Activated naive CD8-positive, alpha-beta T cell treated with anti-CD3 and anti-CD28 coated beads, Interleukin-2, amount 10 ng/mL, durations not matched to agents 7 days and 5 days (primary cell): ENCODE measurements at regions not wholly inside any gene's neighbourhood (a gene's known extent, or its start where the extent isn't known, plus 50 kb on each side); places are given as distances from the start of the nearest gene placed in this dataset.
A peak's percentile ranks its signal among the peaks of the same experiment; 100 is the strongest.
"Not testable (repeated sequence)": the region's sequence is repeated elsewhere in the genome, so short reads cannot be mapped to it uniquely, and the experiment has no call there.

Experiments used
- ATAC-seq: fragments of 150-1000 bp; cut with Tn5 transposase; one replicate; pipeline ENCODE4 v1.10.0; 2021; ENCODE audit warnings: low read depth, moderate library complexity
- POLR2A ChIA-PET: fragments of 350-600 bp; sonication (Branson Sonifier 250); formaldehyde crosslinking; loops from one replicate; lab custom pipeline; 2021; ENCODE audit warnings: antibody characterized with exemption; lab: Charles Lee
- DNase-seq: peaks from one replicate; pipeline ENCODE4 v3.0.0; 2021
- H3K27ac Mint-ChIP-seq: one replicate; pipeline ENCODE4 v1.8.0; 2022; ENCODE audit warnings: mild to moderate bottlenecking, mixed read lengths
- H3K27me3 Mint-ChIP-seq: one replicate; pipeline ENCODE4 v1.8.0; 2022; ENCODE audit warnings: mild to moderate bottlenecking, moderate library complexity, mixed read lengths
- H3K36me3 Mint-ChIP-seq: one replicate; pipeline ENCODE4 v1.8.0; 2021; ENCODE audit warnings: mild to moderate bottlenecking, mixed read lengths
- H3K4me1 Mint-ChIP-seq: one replicate; pipeline ENCODE4 v1.8.0; 2021; ENCODE audit warnings: mixed read lengths
- H3K4me3 Mint-ChIP-seq: one replicate; pipeline ENCODE4 v1.8.0; 2022; ENCODE audit warnings: mild to moderate bottlenecking, moderate library complexity, mixed read lengths
- H3K9me3 Mint-ChIP-seq: one replicate; pipeline ENCODE4 v1.8.0; 2021; ENCODE audit warnings: mixed read lengths

DNA sequence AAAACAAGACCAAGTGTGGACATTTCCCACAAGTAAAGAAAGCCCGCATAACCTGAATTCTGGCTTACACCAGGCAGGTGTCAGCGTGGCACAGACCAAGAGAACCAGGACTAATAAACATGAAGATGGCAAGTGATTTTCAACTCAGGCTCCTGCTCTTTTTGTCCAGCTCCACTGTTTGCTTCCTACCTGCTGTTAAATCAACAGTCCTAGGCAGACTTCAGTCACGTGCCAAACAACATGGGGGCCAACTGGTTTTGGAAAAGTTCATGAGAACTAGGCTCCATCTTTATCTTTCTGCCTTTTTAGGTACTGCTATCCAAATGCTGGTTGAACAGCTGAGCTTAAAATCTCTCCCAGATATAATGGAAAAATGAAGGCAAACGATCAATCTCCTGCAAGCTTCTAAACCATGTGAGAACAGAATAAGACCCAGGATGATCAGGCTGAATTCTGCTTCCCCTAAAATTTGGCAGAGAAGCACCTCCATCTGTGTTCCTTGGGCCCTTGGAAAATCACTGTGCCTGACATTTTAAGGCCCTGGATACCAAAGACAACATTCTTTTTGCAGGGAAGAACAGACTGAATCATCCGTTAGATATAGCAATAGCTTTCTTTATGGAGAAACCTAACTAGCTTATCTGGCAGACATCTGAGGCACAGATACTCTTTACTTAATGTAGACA lies 215.6 kb upstream of the USP15 start:
- Mint-ChIP-seq H3K9me3 (no peaks in the 10 kb centered on the region), H3K4me1 (no peaks in the 10 kb centered on the region), H3K36me3 (no peaks in the 10 kb centered on the region), H3K4me3 (no peak overlapping the region), H3K27ac (no peak overlapping the region), H3K27me3 (no peaks in the 10 kb centered on the region)
- no peak for DNase-seq
- POLR2A ChIA-PET = no interaction called here
- ATAC-seq = no peak

DNA sequence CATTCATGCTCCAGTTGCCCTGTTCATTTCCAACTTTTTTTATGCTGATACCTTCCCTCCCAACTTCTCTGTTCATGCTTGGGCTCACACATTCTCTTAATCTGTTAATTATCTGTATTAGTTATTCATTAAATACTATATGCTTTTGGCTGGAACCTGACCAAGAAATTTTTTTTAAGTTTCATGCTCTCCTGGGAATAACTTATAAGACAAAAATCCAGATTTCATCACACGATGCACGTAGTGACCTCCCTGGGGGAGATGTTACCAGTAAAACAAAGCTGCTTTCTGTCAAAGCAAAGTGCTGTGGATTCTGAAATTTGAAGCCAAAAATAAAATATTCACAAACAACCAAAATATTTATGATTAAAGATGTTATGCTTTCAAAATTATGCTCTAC lies 215.0 kb upstream of the USP15 start:
- Mint-ChIP-seq H3K4me3 (no peak overlapping the region), H3K9me3 (no peaks in the 10 kb centered on the region), H3K27me3 (no peaks in the 10 kb centered on the region), H3K4me1 (no peaks in the 10 kb centered on the region), H3K36me3 (no peaks in the 10 kb centered on the region), H3K27ac (no peak overlapping the region)
- ATAC-seq = no peak
- POLR2A ChIA-PET = no interaction called here
- no peak for DNase-seq

DNA sequence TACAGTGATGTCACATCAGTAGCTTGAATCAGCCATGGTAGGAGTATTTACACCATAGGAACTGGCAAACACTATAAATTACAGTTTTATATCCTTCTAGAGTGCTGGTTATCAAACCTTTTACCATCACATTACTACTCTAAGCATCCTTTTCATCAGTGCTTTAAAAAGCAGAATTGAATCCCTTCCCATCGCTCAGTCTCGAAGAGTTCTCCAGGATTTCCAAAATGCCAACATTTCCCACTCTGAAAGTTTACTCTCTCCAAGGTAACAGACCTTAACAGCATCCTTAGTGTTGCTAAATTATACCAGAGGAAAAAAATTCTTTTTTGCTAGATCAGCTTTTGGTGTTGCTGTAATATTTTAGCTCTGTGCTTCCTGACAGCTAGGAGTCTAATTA lies 209.4 kb upstream of the USP15 start:
- POLR2A ChIA-PET = no interaction called here
- H3K27me3 Mint-ChIP-seq = no peaks in the 10 kb centered on the region
- no peak for DNase-seq
- no peak for ATAC-seq
- no peaks in the 10 kb centered on the region for H3K36me3 Mint-ChIP-seq
- H3K4me3 Mint-ChIP-seq = no peak overlapping the region
- H3K4me1 Mint-ChIP-seq = no peaks in the 10 kb centered on the region
- H3K27ac Mint-ChIP-seq = no peak overlapping the region
- H3K9me3 Mint-ChIP-seq = no peaks in the 10 kb centered on the region

DNA sequence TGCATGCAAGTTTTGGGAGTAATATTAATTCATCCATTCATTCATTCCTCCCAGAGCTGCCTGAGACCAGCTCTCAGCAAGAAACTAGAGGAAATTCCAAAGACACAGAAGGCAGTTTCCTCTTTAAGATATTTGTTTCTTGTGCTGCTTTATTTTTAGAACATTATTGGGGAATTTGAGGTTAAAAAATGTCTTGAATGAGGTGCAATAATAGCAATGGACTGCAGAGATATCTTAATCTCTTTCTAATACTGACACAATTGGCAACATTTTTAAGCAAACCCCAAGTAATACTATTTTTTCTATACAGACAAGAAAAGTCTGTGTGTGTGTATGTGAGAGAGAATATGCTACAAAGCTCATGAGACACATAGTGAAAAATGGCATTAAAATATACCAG lies 190.2 kb upstream of the USP15 start:
- DNase-seq (no peak), ATAC-seq (no peak)
- H3K27ac Mint-ChIP-seq = no peak overlapping the region
- H3K9me3 Mint-ChIP-seq = no peaks in the 10 kb centered on the region
- H3K27me3 Mint-ChIP-seq = peaks cover 6% of the 10 kb centered on the region
- H3K4me1 Mint-ChIP-seq = no peaks in the 10 kb centered on the region
- POLR2A ChIA-PET = no interaction called here
- no peak overlapping the region for H3K4me3 Mint-ChIP-seq
- no peaks in the 10 kb centered on the region for H3K36me3 Mint-ChIP-seq

DNA sequence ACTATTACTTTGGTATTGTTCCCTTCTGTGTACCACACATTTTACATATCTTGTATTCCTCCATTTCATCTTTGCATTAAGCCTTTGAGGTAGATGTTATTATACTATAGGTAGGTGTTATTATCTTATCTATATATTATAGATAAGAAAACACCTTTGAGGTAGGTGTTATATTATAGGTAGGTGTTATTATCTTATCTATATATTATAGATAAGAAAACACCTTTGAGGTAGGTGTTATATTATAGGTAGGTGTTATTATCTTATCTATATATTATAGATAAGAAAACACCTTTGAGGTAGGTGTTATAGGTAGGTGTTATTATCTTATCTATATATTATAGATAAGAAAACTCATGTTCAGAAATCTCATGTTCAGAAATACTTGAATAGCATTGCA lies 187.0 kb upstream of the USP15 start:
- H3K27me3 Mint-ChIP-seq, DNase-seq, POLR2A ChIA-PET, H3K27ac Mint-ChIP-seq, H3K4me3 Mint-ChIP-seq, H3K9me3 Mint-ChIP-seq, ATAC-seq, H3K36me3 Mint-ChIP-seq, H3K4me1 Mint-ChIP-seq: not testable (repeated sequence)

DNA sequence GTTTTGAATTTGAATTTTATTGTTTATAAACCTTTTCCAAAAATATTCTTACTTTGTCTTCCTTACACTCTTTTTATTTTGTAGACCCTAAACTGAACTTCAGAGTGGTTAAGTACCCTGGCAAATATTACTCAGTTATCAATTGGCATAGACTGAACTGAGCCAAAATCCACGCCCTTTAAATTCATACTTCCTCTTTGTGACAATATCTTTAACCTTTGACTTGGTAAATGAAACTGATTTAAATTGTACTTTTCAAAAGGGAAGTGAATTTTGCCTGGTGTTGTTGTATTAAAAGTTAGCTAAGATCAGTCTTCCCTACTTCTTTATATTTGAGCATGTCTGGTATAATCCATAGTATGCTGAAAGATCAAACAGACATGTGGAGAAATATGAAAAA lies 184.3 kb upstream of the USP15 start:
- Mint-ChIP-seq H3K9me3 (no peaks in the 10 kb centered on the region), H3K36me3 (no peaks in the 10 kb centered on the region), H3K4me1 (no peaks in the 10 kb centered on the region), H3K27ac (no peak overlapping the region), H3K4me3 (no peak overlapping the region), H3K27me3 (no peaks in the 10 kb centered on the region)
- DNase-seq (no peak), ATAC-seq (no peak)
- POLR2A ChIA-PET = no interaction called here

DNA sequence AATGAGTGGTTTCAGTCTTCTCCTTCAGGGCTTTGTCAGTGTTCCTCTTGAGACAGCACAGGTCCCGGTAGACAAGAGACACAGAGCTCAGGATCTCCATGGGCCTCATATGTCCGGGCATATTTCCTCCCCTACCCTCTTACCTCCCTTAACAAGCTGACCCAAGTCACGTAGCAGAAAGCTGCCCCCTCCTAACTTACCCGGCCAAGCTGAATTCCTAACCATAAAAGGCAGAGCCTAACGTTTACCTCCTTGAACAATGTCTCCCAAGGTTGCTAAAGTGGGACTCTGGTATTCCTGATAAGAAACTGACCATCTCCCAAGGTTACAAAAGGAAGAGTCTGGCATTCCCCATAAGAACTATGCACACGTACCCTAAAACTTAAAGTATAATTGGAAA lies 182.2 kb upstream of the USP15 start:
- no peak for DNase-seq
- no peaks in the 10 kb centered on the region for H3K36me3 Mint-ChIP-seq
- H3K9me3 Mint-ChIP-seq = no peaks in the 10 kb centered on the region
- H3K27ac Mint-ChIP-seq = no peak overlapping the region
- POLR2A ChIA-PET = no interaction called here
- H3K27me3 Mint-ChIP-seq = no peaks in the 10 kb centered on the region
- no peak for ATAC-seq
- no peak overlapping the region for H3K4me3 Mint-ChIP-seq
- H3K4me1 Mint-ChIP-seq = no peaks in the 10 kb centered on the region

DNA sequence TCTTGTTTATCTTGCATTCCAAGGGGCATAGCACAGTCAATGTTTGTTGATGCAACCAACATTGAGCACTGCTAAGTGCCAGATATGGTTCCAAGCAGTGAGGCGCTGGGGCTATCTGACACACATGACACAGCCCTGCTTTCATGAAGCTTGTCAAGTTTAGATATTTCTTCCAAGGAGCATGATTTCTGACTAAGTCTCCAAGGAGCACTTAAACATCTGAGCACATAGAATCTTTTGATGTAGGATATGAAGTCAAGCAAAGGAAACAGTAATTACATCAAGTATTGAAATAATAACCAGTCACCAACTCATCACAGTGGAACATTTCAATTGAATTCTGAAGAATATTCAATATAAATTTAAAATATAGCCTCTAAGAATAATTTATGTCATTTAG lies 177.8 kb upstream of the USP15 start:
- Mint-ChIP-seq H3K27me3 (peaks cover 4% of the 10 kb centered on the region), H3K4me1 (no peaks in the 10 kb centered on the region), H3K9me3 (no peaks in the 10 kb centered on the region), H3K4me3 (no peak overlapping the region), H3K27ac (no peak overlapping the region), H3K36me3 (no peaks in the 10 kb centered on the region)
- ATAC-seq (no peak), DNase-seq (no peak)
- POLR2A ChIA-PET = no interaction called here

DNA sequence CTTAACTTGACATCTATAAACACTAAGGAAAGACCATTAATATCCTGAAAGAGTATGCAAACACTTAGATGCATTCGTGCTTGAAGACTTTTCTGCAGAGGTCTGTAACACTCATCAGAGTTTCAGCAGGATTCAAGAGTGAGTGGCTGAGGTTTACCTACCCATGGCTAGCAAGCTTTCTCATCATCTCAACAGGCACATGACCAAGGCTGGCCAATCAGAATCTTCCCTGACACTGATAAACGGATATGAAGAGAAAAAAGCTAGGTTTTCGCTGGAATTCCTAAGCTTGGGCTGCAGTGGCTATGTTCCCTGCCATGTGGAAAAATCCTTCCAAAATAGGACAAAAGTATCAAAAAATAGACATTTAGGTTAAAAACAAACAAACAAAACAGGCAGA lies 162.1 kb upstream of the USP15 start:
- H3K9me3 Mint-ChIP-seq = no peaks in the 10 kb centered on the region
- no peaks in the 10 kb centered on the region for H3K36me3 Mint-ChIP-seq
- H3K27ac Mint-ChIP-seq = no peak overlapping the region
- POLR2A ChIA-PET = no interaction called here
- H3K27me3 Mint-ChIP-seq = peaks cover 2% of the 10 kb centered on the region
- DNase-seq (no peak), ATAC-seq (no peak)
- no peaks in the 10 kb centered on the region for H3K4me1 Mint-ChIP-seq
- no peak overlapping the region for H3K4me3 Mint-ChIP-seq

DNA sequence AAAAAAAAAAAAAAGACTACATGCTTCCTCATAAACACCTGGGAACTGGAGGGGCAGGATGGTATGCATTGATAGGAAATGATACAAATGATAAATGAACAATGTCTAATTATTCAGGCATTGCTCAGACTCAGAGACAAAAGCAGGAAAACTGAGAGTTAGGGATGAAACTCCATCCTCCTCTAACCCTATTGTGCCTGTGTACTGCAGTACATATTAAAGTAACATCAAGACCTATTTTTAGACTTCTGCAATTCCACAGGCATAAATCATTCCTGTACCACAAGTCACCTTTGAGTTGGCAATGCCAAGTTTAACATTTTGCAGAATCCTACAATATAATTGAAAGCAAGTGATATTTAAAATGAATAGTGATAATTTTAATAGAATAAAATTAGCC lies 156.5 kb upstream of the USP15 start:
- POLR2A ChIA-PET = no interaction called here
- Mint-ChIP-seq H3K9me3 (no peaks in the 10 kb centered on the region), H3K27me3 (peaks cover 2% of the 10 kb centered on the region), H3K4me3 (no peak overlapping the region), H3K4me1 (no peaks in the 10 kb centered on the region), H3K36me3 (no peaks in the 10 kb centered on the region), H3K27ac (no peak overlapping the region)
- no peak for DNase-seq
- ATAC-seq = no peak

DNA sequence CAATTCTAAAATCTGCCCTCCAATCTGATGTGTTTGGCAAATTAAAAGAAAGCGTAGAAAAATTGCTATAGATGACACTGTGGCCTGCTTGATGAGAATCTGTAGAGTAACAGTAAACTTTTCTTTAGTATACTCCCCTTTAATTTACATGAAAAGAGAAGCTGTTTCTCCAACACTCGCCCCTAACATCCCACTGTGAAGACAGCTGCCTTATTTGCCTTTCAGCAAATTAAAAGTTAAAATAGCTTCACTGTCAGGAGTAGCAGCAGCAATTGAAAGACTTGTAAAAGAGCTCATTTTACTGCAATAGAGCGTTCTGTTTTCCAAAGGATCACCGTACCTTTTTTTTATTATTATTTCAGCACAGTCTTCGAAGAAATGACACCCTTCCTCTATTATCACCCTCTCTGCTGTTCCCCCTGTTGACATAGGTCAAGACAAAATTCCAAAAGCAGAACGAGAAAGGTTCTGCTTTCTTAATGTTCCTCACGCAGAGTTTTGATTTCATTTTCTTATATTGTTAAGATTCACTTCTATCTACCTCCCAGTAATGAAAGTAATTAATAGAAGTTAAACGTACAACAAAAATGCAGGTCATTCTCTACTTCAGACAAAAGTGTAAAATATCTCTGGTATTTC lies 153.5 kb upstream of the USP15 start:
- ATAC-seq (no peak), DNase-seq (no peak)
- Mint-ChIP-seq H3K27me3 (peaks cover 11% of the 10 kb centered on the region), H3K9me3 (no peaks in the 10 kb centered on the region), H3K27ac (no peak overlapping the region), H3K4me1 (no peaks in the 10 kb centered on the region), H3K36me3 (no peaks in the 10 kb centered on the region), H3K4me3 (no peak overlapping the region)
- POLR2A ChIA-PET = no interaction called here

DNA sequence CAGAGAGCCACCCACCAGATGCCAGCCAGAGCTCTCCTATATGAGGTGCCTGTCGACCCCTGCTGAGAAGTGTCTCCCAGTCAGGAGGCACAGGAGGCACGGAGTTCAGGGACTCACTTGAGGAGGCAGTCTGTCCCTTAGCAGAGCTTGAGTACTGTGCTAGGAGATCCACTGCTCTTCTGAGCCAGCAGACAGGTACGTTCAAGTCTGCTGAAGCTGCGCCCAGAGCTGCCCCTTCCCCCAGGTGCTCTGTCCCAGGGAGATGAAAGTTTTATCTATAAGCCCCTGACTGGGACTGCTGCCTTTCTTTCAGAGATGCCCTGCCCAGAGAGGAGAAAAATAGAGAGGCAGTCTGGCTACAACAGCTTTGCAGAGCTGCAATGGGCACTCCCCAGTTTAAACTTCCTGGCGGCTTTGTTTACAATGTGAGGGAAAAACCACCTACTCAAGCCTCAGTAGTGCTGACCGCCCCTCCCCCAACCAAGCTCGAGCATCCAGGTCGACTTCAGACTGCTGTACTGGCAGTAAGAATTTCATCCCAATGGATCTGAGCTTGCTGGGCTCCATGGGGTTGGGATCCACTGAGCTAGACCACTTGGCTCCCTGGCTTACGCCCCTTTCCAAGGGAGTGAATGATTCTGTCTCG lies 146.7 kb upstream of the USP15 start:
- H3K36me3 Mint-ChIP-seq = no peaks in the 10 kb centered on the region
- H3K9me3 Mint-ChIP-seq = no peaks in the 10 kb centered on the region
- POLR2A ChIA-PET = no interaction called here
- ATAC-seq (no peak), DNase-seq (no peak)
- H3K4me3 Mint-ChIP-seq = no peak overlapping the region
- H3K27me3 Mint-ChIP-seq = peaks cover 11% of the 10 kb centered on the region
- H3K4me1 Mint-ChIP-seq = no peaks in the 10 kb centered on the region
- H3K27ac Mint-ChIP-seq = no peak overlapping the region

DNA sequence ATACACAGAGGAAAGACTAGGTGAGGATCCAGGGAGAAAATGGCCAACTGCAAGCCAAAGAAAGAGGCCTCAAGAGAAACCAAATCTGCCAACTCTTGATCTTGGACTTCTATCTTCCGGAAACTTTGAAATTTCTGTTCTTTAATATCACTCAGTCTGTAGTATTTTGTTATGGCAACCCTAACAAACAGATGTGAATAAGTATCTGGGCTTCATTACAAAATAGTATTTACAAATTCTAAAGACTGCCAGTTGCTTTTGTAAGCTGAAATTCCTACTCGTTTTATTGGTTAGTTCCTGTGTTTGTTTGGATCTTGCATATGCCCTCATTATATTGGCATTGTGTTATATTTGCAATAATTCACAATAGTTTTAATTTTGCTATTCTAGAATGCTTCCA lies 143.2 kb upstream of the USP15 start:
- no peaks in the 10 kb centered on the region for H3K4me1 Mint-ChIP-seq
- ATAC-seq (no peak), DNase-seq (no peak)
- H3K27me3 Mint-ChIP-seq = no peaks in the 10 kb centered on the region
- no peak overlapping the region for H3K27ac Mint-ChIP-seq
- no peaks in the 10 kb centered on the region for H3K36me3 Mint-ChIP-seq
- H3K4me3 Mint-ChIP-seq = no peak overlapping the region
- POLR2A ChIA-PET = no interaction called here
- H3K9me3 Mint-ChIP-seq = no peaks in the 10 kb centered on the region

DNA sequence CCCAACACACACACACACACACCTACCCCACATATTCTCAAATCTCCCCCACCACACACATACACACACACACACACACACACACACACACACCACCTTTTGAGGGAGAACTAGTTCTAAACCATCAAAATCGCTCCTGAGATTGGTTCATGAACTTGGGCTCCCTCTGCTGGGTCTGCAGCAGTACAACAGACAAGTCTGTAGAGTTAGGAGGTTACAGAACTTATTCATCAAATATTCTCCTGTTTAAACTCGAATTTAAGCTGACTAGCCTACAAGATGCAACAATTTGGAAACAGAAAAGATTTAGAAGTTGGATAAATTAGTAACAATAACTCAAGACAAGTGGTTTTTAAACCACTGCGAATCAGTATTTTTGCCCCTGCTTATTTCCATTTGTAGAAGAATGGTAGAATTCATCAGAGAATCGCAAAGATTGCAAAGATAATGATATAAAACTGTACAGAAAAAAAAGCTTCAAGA lies 136.4 kb upstream of the USP15 start:
- peaks cover 3% of the 10 kb centered on the region for H3K4me1 Mint-ChIP-seq
- peaks cover 16% of the 10 kb centered on the region for H3K27me3 Mint-ChIP-seq
- ATAC-seq = peak; percentile 67
- no peak overlapping the region for H3K27ac Mint-ChIP-seq
- peak; percentile 31 for DNase-seq
- no peaks in the 10 kb centered on the region for H3K36me3 Mint-ChIP-seq
- POLR2A ChIA-PET = no interaction called here
- H3K4me3 Mint-ChIP-seq = no peak overlapping the region
- no peaks in the 10 kb centered on the region for H3K9me3 Mint-ChIP-seq
